ENCODE measurements at regions not wholly inside any gene's neighbourhood (a gene's known extent, or its start where the extent isn't known, plus 50 kb on each side); places are given as distances from the start of the nearest gene placed in this dataset.

DNA sequence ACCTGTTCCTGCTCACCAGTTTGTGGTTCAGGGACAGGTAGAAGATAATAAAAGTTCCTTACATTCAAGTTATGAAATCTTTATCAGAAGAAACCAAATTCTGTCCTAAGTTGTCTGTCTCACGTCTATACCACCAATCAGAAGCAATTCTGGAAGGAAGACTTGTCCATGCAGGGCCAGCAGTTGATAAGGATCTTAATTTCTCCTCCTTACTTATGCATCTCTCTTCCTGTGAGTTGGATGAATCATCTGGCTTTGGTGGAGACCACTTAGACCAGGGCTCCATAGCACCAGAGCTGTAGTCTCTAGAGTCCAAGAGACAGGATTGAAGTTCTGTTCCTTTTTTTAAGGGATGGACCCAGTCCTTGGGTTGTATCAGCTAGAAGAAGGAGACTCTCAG, 106.5 kb downstream of the APOB start:
- Mint-ChIP-seq H3K4me3 (no peak overlapping the region), H3K27me3 (ENCODE audit: low read depth) (peaks cover 35% of the 10 kb centered on the region), H3K36me3 (no peaks in the 10 kb centered on the region), H3K4me1 (peaks cover 27% of the 10 kb centered on the region), H3K9me3 (no peaks in the 10 kb centered on the region), H3K27ac (no peak overlapping the region)
- no peak for TF ChIP-seq CTCF (IDR thresholded peaks at IDR 0.05; ENCODE audit: unreplicated experiment)
- no peak for DNase-seq (ENCODE audit: low spot score in 2 of 2, unreplicated experiment in 2 of 2)

GRCh38 chr2:20935168-20935775, 108.6 kb downstream of the APOB start:
- Mint-ChIP-seq H3K27ac (no peak overlapping the region), H3K9me3 (no peaks in the 10 kb centered on the region), H3K27me3 (ENCODE audit: low read depth) (peaks cover 20% of the 10 kb centered on the region), H3K4me1 (peaks cover 42% of the 10 kb centered on the region), H3K4me3 (no peak overlapping the region), H3K36me3 (no peaks in the 10 kb centered on the region)
- DNase-seq (ENCODE audit: low spot score in 2 of 2, unreplicated experiment in 2 of 2), result no peak
- no peak for TF ChIP-seq CTCF (IDR thresholded peaks at IDR 0.05; ENCODE audit: unreplicated experiment)

DNA sequence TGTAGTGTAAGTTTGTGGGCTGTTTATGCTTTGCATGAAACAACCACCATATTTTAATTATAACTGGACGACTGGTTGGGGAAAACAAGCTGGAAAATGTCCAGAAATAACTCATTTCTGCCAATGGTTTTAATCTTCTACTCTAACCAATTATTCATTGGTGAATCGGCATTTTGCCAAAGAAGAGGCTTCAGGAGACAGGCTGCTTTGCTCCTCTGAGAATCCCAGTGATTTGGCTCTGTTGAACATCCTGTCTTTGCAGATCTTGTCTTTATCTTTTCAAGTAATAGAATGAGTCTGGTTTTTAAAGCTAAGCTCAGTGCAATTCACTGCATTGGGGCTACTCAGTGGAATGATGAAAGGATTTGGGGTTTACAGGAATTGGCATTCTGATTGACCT, 109.6 kb downstream of the APOB start:
- TF ChIP-seq CTCF (IDR thresholded peaks at IDR 0.05; ENCODE audit: unreplicated experiment), result no peak
- H3K4me3 Mint-ChIP-seq, result no peak overlapping the region

GRCh38 chr2:20933714-20934113, 110.2 kb downstream of the APOB start:
- Mint-ChIP-seq H3K9me3 (peaks cover 8% of the 10 kb centered on the region), H3K36me3 (peaks cover 5% of the 10 kb centered on the region), H3K27me3 (ENCODE audit: low read depth) (peaks cover 13% of the 10 kb centered on the region), H3K4me3 (no peak overlapping the region), H3K27ac (peak overlapping the region; percentile 6), H3K4me1 (peaks cover 41% of the 10 kb centered on the region)
- no peak for TF ChIP-seq CTCF (IDR thresholded peaks at IDR 0.05; ENCODE audit: unreplicated experiment)
- no peak for DNase-seq (ENCODE audit: low spot score in 2 of 2, unreplicated experiment in 2 of 2)

More for the DNA sequence above, 109.6 kb downstream of the APOB start:
- peaks cover 17% of the 10 kb centered on the region for H3K27me3 Mint-ChIP-seq (ENCODE audit: low read depth)
- H3K27ac Mint-ChIP-seq, result no peak overlapping the region
- H3K9me3 Mint-ChIP-seq, result peaks cover 3% of the 10 kb centered on the region
- H3K4me1 Mint-ChIP-seq, result peaks cover 41% of the 10 kb centered on the region
- no peak for DNase-seq (ENCODE audit: low spot score in 2 of 2, unreplicated experiment in 2 of 2)
- H3K36me3 Mint-ChIP-seq, result no peaks in the 10 kb centered on the region

- no peak overlapping the region for H3K4me3 Mint-ChIP-seq
- H3K27ac Mint-ChIP-seq, result peak overlapping the region; percentile 75
- H3K4me1 Mint-ChIP-seq, result peaks cover 41% of the 10 kb centered on the region
- no peak for TF ChIP-seq CTCF (IDR thresholded peaks at IDR 0.05; ENCODE audit: unreplicated experiment)
- peaks cover 21% of the 10 kb centered on the region for H3K9me3 Mint-ChIP-seq
- H3K27me3 Mint-ChIP-seq (ENCODE audit: low read depth), result peaks cover 2% of the 10 kb centered on the region
- H3K36me3 Mint-ChIP-seq, result peaks cover 5% of the 10 kb centered on the region
- no peak for DNase-seq (ENCODE audit: low spot score in 2 of 2, unreplicated experiment in 2 of 2)
Observed at GRCh38 chr2:20931346-20931745, 108.4 kb upstream of the LDAH start.

- peak; percentile 38 to 54 for DNase-seq (ENCODE audit: low spot score in 2 of 2, unreplicated experiment in 2 of 2)
- H3K27ac Mint-ChIP-seq, result peak overlapping the region; percentile 75
- H3K27me3 Mint-ChIP-seq (ENCODE audit: low read depth), result peaks cover 2% of the 10 kb centered on the region
- peaks cover 41% of the 10 kb centered on the region for H3K4me1 Mint-ChIP-seq
- no peak for TF ChIP-seq CTCF (IDR thresholded peaks at IDR 0.05; ENCODE audit: unreplicated experiment)
- H3K36me3 Mint-ChIP-seq, result peaks cover 5% of the 10 kb centered on the region
- H3K4me3 Mint-ChIP-seq, result no peak overlapping the region
- peaks cover 24% of the 10 kb centered on the region for H3K9me3 Mint-ChIP-seq
Observed at GRCh38 chr2:20930928-20931327, 108.0 kb upstream of the LDAH start.

Measured in mesothelial cell of epicardium (in vitro differentiated cells).